HG03066 (cell line): ENCODE measurements at regions not wholly inside any gene's neighbourhood (a gene's known extent, or its start where the extent isn't known, plus 50 kb on each side); places are given as distances from the start of the nearest gene placed in this dataset.
"Not testable (repeated sequence)": the region's sequence is repeated elsewhere in the genome, so short reads cannot be mapped to it uniquely, and the experiment has no call there.

Experiments used
- ATAC-seq: cut with Tn5 transposase; IDR thresholded peaks from one replicate; pipeline ENCODE4 v1.9.1; 2021; ENCODE audit warnings: low read depth; ENCODE audit not compliant: unreplicated experiment

DNA sequence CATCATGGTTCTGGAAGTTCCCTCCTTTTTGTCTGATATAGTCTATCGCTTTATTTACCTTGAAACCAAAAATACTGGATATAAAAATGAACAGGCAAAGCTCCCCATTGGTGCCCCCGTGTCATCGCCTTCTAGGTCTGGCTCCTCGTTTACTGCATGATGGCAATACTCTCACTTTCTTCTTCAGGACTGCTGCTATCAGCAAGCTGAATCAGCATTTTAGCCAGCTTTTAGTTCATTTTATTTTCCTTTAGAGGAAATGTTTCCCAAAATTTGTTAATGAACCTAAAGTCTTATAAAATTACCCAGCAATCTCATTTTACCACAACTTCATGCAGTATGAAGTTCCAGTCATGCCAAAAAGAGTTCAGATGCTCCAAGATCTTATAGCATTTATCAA lies 80.5 kb downstream of the ZIC3 start:
- no peak for ATAC-seq

DNA sequence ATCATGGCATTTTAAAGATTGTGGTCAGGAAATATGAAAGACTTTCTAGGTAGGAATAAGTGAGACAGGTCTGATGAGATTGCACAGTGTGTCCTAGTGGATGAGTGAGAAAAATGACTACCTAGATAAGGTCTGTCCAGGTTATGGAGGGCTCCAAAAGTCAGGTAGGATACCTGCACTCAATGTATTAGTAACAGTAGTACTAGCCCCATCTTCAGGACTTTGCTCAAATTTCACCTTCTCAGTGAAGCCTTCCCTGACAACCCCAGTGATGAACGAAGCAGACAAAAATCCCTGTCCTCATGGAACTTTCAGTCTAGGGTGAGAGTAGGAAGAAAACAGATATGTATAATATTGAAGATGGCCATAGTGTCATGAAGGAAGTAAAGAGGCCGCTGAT lies 85.7 kb downstream of the ZIC3 start:
- ATAC-seq, result no peak

DNA sequence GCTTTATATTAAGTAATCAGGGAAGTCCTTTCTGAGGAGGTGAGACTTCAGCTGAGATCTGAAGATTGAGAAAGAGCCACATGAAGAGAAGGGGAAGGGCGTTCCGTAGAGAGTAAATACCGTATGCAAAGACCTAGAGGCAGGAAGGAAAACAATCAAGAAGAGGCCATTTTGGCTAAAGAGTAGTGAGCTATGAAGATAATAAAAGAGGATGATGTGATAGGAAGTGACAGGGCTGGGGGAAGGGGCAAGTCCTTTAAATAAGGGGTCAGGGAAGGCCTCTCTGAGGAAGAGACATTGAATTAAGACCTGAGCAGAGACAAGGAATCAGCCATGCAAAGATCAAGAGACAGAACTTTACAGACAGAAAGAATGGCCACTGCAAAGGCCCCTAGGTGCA lies 86.2 kb downstream of the ZIC3 start:
- ATAC-seq, result no peak

DNA sequence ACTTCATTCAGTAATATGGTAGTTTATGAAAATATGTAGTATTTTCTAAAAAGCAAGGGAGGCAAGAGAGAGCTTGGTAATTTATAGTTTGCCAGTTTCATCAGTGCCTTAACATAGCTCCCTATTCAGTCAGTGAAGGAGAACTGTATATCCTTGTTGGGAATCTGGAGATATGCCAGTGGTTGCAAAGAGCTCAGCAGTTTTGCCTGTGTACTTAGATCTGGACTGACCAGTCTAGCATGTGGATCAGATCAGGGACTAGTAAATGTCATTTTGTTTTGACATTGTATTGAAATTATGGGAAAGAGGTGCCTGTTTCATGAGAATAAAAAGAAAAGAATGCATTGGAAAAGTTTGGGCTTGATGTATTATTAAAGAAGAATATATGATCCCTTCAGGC lies 88.6 kb downstream of the ZIC3 start:
- ATAC-seq, result no peak

DNA sequence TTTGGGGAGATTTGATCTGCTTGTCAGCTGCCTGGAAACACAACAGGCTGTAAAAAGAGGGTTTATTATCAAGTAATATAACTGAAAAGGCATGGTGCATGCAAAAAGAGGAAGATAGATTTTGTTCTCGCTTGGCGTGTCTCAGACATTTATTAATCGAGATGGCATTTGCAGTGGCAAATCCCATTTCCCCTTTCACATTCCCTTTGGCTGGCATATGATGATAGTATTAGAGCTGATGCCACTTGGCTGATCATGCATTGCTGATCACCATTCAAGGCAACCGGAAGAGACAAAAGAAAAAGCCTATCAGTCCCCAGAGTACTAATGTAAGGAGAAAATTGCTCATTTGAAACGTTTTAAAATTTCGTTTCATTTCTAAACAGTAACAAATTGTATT lies 101.8 kb downstream of the ZIC3 start:
- ATAC-seq, result no peak

DNA sequence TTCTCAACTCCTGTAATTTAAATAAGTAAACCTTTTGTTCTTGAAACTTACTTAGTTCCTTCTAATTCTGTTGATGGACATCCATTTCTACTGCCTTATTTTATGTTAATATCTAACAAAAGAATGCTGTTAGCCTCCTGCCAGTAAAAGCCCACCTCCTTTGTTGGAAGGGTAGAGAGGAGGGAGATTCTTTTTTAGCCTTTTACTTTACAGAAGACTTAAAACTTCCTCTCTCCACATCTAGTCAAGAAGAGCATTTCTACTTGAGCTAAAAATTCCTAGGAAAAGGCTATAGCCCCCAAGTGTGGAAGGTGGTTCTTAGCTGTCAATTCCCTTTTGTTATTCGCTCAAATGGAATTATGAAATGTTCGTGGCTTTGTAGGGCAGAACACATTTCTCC lies 118.7 kb downstream of the ZIC3 start:
- no peak for ATAC-seq

DNA sequence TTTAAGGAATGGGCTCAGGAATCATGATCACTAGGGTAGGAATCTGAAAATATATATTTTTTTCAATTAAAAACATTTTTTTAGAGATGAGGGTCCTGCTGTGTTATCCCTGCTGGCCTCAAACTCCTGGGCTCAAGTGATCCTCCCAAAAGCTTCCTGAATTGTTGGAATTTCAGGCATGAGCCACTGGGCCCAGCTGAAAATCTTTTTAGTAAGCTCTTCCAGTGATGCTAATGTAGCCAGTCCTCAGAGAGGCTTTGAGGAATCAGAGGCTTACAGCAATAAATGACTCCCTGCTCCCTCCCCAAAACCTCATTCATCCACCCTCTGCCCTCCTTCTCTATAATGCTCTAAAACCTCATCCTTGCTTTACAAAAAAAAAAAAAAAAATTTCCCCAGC lies 129.5 kb downstream of the ZIC3 start:
- ATAC-seq, result no peak

DNA sequence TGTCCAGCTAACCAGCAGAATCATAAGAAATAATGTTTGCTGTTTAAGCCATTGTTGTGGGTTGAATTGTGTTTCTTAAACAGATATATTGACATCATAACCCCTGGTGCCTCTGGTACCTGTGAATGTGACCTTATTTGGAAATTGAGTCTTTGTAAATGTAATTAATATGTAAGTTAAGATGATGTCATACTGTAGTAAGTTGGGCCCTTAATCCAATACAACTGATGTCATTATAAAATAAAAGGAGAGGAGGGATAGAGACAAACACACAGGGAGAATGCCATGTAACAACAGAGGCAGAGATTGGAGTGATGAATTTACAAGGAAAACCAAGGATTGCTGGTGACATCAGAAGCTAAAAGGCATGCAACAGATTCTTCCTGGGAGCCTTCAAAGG lies 141.4 kb downstream of the ZIC3 start:
- no peak for ATAC-seq

DNA sequence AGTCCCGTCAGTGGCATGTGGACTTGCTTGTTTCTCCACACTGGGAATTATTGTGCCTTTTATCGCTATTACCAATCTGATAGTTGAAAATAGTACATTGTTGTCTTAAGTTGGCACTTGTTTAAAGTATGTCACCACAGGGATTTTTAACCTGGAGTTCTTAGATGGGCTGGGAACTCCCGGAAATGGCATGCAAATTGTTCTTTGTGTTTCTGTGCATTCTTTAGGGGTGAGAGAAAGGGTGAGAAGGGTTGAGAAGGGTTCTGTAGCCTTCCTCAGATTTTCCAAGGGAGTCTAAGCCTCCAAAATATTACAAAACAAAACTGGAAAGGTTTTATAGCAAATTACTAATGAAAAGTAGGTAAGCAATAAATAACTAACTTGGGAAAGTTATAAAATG lies 176.9 kb downstream of the ZIC3 start:
- no peak for ATAC-seq

DNA sequence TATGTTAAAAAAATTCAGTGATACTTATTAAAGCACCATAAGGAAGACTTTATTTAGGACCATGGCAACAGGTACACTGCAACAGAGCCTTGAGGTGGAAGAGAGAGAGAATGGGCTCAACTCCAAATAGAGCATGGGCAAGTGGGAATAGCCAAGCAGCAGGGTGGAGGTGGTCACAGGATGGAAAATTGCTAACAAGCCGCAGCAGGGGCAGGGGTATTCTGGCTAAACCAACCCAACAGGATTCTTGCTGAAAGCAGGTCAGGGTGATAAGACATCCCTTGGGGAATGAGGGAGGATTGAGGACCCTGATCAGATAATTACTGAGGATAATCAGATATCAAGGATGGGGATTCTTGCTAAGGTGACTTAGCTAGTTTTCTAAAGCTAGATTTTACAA lies 177.5 kb downstream of the ZIC3 start:
- no peak for ATAC-seq

DNA sequence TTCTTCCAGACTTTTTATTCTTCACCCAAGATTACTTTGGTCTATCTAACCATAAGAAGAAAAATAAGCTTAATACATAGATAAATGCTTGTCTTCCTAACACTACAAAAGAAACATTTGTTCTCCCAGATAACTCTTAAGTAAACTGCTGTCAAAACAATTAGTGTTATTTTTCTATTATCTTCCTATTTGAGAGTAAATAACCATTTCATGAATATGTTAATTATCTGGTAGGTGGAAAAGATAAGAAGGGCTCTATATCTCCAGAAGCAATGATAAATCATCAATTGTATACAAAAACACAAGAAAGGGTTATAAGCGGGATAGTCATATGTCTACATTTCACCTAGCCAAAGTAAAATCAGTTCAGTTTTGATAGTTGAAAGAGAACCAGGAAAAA lies 180.4 kb downstream of the ZIC3 start:
- ATAC-seq, result no peak

DNA sequence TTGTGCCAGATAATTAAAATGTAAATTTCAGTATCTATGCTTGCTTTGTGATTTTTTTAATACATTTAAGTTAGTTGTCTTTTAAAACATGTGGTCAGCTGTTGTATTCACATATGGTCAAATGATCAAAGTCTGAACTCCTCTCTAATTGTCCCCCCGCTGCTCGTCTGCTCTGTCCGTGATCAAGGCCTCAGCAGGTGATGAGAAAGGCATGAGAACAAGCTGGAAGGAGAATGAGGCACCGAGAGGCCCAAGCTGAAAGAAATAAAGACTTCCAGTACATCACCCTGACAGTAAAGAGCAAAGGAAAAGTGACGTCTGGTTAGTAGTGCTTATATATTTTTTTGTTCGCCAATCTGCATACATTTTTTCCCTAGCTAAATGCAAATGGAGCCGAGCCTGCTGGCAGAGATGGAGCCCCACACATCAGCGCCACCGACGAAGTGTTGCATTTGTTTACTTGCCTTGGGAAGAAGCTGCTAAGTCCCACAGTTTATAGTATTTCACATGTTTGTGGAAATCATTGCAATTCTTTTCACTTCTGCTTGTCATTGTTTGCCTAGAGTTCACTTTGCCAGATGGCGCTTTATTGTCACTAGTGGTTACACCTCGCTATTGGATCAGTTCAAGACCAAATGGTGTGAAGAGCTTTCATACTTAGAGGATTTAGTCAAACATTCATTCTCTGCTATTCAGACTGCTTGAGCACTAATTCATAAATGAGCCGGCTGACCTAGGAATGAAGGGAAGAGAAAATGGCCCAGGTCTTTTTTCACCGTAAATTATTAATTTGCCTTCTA lies 181.5 kb downstream of the ZIC3 start:
- no peak for ATAC-seq

DNA sequence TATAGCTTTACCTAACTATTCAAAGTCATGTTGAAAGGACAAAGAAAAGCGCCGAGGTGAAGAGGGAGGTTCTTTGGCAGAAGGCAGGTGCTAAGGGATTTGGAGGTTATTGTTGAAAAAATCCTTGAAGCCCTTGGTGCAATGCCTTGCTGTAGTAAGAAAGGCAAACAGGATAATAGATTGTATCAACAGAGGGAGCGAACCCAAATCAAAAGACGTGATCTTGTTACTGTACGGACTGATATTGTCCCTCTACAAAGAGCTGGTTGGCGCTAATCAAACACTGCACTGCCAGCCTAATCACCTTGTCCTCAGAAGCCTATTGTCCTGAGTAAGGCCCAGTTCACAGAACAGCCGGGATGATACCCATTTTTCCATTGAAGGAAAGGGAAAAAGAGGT lies 182.9 kb downstream of the ZIC3 start:
- no peak for ATAC-seq

DNA sequence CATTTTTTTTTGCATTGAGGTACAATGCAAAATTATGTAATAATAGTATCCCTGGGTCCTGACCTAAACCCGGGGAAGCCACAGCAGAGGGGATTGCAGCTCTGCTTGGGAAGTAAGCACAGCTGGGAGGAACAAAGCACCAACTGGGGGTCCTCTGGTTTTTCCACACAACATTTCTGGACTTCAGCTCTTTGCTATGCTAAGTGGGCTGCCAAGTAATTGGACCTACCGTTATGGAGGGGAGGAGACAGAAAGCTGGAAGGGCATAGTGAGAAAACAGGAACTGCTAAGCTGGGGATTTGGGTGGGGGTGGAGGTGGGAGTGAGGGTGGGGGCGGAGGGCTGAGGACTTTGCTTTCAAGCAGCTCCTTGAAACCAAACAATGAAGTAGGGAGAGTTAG lies 183.3 kb downstream of the ZIC3 start:
- no peak for ATAC-seq

DNA sequence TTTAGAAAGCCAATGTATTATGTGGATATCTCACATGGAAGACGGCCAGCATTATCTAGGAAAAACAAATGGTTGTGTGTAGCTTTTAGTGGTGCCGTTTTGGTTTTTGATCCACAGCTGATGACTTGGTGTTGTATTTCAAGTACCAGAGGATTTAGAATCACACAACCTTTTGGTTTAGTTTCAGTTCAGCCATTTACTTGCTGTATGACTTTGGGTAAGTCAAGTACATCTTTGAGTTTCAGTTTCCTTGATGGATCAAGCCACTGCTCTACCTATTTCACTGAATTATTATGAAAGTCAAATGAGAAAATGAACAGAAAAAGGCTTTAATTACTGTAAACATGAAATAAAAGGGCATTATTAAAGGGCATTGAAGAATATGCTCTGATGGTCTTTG lies 205.6 kb downstream of the ZIC3 start:
- ATAC-seq, result no peak

DNA sequence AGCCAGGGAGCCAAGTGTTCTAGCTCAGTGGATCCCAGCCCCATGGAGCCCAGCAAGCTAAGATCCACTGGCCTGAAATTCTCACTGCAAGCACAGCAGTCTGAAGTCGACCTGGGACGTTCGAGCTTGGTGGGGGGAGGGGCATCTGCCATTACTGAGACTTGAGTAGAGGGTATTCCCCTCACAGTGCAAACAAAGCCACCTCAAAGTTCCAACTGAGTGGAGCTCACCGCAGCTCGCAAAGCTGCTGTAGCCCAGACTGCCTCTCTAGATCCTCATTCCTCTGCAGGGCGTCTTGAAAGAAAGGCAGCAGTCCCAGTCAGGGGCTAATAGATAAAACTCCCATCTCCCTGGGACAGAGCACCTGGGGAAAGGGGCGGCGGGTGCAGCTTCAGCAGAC lies 226.3 kb downstream of the ZIC3 start:
- ATAC-seq, result no peak

DNA sequence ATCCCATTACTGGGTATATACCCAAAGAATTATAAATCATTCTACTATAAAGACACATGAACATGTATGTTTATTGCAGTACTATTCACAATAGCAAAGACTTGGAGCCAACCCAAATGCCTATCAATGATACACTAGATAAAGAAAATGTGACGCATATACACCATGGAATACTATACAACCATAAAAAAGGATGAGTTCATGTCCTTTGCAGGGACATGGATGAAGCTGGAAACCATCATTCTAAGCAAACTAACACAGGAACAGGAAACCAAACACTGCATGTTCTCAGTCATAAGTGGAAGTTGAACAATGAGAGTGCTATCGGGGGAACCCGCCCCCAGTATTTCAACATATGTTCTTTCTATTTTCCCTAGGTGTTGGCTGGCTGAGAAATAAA lies 232.0 kb downstream of the ZIC3 start:
- not testable (repeated sequence) for ATAC-seq

DNA sequence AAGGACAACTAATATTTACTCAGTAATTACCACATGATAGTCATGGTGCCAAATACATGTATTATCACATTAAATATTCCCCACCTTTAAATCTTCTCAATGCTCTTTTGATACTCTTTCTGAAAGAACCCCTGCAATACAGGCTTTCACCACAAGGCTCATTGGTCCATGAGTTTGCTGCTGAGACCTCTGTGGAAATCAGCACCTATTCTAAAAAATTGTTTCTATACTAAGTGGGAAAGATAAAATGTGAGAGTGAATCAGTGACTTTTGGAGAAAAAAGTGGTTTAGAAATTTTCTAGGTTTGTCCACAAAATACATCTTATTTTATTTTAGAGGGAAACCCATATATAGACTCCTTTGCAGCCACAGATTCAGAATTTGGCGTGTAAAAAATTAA lies 257.3 kb downstream of the ZIC3 start:
- ATAC-seq, result no peak

DNA sequence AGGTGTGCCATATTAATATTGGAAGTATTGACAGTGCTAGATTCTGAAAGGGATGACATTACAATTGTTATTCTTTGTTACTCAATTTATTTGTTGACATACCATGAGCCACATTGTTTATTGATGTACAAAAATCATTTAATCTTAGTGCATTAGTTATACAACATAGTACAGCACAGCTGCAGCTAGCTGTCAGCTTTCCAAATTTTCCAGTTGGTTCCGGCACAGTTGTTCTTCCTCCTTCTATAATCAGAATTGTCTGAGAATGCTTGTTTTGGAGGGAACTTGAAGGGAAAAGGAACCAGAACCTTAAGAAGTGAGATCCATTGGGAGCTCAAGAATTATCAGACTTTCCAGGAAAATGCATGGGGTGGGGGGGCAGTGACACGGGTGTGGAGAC lies 281.4 kb downstream of the ZIC3 start:
- no peak for ATAC-seq

DNA sequence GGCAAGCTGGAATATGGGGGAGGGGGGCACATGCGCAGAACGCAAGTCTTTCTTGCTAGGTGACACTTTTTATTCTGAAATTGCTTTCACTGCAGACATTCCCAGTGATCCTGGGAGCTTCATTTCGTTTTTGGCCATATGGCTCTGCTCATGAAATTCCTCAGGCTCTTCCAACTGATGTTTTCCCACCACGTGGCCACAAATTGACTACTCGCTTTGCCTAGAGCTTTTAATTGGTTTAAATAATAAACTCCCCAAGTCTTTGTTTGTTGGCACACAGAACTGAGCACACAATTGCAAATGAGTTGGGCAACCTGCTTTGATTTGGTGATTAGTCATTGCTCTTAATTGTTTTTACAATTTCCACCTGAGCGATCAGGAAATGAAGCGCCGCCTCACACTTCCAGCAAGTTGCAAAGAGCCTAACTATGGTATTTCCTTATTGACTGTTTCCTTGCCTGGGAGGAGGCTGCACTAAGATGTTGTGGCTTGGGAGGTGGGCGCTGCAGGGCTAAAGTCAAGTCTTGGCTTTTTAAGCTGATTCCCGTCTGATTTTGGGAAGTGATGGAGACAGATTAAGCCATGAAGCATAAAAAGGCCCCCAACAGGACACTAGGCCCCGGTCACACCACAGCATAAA lies 282.5 kb downstream of the ZIC3 start:
- ATAC-seq, result no peak

DNA sequence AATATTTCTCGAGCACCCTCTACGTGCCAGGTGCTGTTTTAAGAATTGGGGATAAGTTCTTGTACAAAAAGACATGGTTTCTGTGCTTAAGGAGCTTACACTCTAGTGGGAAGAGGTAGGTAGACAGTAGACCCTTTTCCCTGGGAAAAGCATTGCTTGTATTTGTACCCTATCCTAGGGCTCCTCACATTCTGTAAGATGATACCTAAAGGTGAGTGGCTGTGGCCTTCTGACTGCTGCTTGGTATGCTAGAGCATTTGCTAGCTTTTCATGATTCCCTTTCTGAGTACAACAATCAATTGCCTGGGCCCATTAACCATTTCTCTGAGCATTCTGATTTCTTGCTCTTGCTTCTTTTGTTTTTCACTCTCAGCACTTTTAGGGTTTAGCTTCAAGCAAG lies 286.6 kb downstream of the ZIC3 start:
- no peak for ATAC-seq

DNA sequence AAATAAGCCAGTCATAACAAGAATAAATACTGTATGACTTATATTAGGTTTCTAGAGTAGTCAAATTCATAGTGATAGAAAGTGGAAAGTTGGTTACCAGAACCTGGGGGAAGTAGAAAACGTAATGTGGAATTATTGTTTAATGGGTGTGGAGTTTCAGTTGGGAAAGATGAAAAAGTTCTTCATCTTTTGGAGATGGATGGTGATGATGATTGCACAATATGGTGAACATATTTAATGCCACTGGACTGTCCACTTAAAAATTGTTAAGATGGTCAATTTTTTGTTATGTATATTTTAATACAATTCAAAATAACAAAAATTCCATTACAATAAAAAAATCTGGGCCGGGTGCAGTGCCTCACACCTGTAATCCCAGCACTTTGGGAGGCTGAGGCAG lies 289.6 kb downstream of the ZIC3 start:
- no peak for ATAC-seq

DNA sequence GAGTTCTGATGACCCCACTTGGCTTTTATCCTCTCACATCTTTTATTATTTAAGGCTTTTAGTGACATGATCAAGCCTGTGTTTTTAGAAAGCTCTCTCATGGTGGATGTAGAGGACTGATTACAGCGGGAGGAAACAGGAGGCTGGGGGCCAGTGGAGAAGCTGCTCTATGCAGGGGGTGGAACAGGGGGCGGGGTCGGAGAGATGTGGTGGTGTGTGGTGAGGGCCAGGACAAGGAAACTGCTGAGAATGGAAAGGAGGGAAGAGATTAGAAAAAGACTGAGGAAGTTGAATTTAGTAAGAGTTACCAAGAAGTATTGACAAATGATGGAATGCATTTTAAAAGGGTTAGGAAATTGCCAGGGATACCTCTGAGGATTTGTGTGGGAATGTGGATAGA lies 292.2 kb downstream of the ZIC3 start:
- ATAC-seq, result no peak
